GM12865 (cell line): ENCODE measurements at regions not wholly inside any gene's neighbourhood (a gene's known extent, or its start where the extent isn't known, plus 50 kb on each side); places are given as distances from the start of the nearest gene placed in this dataset.

Experiments used
- DNase-seq: peaks from one replicate; pipeline ENCODE4 v3.0.0; 2010; ENCODE audit warnings: low read depth
- H3K4me3 ChIP-seq: 2 replicates; pipeline ENCODE4 v1.5.1; 2011; ENCODE audit warnings: mild to moderate bottlenecking, low read depth, low read length, control low read depth
- TF ChIP-seq, protein P1 (sequence below): IDR thresholded peaks from 2 replicates; pipeline ENCODE4 v1.5.1; 2011; ENCODE audit warnings: low read length, control low read depth, low read depth, inconsistent platforms; ENCODE audit not compliant: insufficient read depth; ENCODE audit errors: missing control alignments

DNA sequence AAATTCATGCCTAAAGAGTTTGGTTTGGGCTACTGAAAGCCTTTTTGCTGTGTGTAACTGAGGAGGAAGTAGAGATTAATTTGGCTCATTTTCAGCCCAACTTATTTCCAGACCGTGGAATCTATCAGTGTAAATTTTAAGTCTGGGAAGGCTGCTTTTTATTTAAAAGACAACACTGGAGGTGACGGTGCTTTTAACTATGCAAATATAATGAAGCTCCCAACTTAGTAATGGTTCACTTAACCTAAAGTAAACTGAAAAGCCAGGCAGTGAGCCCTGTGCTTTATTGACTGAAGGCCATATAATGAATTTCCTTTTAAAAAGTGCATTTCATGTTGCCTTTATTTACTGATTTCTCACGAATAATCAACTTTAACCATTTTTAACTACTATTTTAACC lies 127.2 kb downstream of the NPY start:
- TF ChIP-seq, protein P1, sequence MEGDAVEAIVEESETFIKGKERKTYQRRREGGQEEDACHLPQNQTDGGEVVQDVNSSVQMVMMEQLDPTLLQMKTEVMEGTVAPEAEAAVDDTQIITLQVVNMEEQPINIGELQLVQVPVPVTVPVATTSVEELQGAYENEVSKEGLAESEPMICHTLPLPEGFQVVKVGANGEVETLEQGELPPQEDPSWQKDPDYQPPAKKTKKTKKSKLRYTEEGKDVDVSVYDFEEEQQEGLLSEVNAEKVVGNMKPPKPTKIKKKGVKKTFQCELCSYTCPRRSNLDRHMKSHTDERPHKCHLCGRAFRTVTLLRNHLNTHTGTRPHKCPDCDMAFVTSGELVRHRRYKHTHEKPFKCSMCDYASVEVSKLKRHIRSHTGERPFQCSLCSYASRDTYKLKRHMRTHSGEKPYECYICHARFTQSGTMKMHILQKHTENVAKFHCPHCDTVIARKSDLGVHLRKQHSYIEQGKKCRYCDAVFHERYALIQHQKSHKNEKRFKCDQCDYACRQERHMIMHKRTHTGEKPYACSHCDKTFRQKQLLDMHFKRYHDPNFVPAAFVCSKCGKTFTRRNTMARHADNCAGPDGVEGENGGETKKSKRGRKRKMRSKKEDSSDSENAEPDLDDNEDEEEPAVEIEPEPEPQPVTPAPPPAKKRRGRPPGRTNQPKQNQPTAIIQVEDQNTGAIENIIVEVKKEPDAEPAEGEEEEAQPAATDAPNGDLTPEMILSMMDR: no peak
- DNase-seq: no peak
- no peak overlapping the region for H3K4me3 ChIP-seq

DNA sequence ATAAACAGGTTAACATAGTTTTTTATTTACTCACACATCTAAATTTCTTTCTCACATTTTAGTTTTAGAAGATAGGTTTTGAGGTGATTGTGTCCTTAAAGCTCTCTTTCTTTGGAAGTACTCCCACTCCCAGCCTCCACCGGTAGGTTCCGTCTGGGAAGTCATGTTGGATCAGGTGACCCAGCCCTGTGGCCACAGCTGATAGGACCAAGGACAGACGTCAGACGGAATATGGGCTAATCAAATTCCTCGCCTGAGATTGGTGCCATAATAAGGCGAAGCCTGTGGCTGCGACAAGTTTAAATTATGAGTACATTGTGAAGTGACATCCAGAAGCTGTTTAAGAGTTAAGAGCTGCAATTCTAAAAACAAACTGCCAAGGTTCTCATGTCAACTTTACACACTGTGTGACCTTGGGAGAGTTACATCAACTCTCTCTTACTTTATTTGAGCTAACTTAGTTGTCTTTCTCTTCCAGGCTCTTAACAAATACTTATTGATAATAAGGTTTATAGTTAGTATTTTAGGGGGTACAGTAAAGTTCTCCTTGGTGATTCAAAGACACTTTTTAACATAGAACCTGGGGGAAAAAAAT lies 133.6 kb downstream of the NPY start:
- no peak overlapping the region for H3K4me3 ChIP-seq
- no peak for DNase-seq
- TF ChIP-seq, protein P1: no peak

DNA sequence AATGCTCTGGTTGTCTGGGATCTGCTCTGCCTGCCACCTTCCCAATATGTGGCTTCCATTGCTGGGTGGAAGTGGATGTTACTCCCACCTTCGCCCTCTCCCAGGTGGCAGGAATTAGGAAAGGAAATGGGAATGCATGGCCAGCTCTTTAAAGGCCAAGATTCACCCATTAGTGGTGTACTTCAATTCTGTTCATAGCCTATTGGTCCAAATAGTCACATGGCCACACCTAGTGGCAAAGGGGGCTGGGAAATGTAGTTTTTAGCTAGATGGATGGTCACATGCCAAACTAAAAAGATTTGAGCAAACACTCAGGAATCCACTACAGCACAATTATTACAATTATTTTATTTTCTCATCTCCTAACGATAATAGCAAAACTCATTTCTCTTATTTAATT lies 135.1 kb downstream of the NPY start:
- H3K4me3 ChIP-seq: no peak overlapping the region
- peak; percentile 22 for DNase-seq
- TF ChIP-seq, protein P1: no peak

DNA sequence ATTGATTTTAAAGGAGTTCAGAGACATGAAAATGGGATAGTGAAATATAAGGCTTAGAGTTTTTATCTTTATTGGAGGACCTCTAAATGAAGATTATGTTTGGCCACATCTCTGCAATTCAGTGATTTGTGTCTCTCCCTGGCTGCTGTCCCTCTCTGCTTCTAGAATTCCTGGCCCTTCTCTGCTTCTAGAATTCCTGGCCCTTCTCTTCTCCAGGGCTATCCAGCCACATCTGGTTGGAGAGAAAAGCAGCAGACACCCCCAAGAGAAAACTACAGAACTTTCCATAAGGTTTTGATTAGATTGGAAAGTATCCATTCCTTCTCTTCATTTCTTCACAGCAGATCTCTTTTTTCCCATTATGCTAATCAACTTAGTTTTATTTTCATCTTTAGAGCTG lies 135.5 kb downstream of the NPY start:
- H3K4me3 ChIP-seq: no peak overlapping the region
- TF ChIP-seq, protein P1: no peak
- DNase-seq: no peak

DNA sequence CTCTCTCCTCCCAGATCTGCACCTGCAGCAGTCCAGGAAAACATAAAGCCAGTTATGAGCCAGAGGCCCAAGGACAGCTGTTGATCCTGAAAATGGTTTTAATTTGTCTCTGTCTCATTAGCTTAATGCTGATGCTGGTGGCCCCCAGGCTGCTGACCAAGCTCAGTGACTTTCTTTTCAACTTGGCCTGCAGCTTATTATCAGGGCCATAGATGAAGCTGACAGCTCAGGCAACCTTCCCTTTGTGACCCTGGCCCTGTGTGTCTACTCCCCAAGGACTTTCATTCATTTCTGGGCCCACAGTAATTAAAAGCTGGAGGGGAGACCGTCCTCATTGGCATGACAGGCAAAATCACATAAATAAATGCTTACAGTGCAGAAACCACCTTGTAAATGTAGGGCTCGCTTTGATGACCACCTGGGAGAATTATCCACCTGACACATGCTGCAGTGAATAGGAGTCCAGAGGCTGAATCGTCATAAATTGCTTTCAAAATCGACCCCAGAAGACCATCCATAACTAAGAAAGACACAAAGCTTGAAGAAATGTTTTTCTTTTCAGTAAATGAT lies 138.5 kb downstream of the NPY start:
- DNase-seq: no peak
- TF ChIP-seq, protein P1: no peak

DNA sequence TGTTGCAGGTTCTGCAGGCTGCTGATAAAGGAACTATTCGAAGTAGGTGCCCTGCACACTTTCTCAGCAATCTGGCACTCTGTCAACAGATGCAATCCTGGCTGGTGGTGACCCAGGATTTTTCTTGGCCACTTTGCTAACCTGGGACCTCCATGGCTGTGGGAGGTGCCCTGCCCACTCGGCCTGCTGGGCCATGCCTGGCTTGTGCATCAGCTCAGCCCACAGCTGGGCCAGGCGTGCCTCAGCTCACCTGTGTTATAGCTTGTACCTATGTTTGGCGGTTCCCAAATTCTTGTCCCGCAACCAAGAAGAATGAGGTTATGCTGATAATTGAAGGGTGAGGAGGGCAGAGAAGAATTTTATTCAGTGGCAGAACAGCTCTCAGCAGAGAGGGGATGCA lies 141.7 kb downstream of the NPY start:
- no peak overlapping the region for H3K4me3 ChIP-seq
- TF ChIP-seq, protein P1: no peak
- DNase-seq: no peak

More for the DNA sequence above, 138.5 kb downstream of the NPY start:
- no peak overlapping the region for H3K4me3 ChIP-seq

DNA sequence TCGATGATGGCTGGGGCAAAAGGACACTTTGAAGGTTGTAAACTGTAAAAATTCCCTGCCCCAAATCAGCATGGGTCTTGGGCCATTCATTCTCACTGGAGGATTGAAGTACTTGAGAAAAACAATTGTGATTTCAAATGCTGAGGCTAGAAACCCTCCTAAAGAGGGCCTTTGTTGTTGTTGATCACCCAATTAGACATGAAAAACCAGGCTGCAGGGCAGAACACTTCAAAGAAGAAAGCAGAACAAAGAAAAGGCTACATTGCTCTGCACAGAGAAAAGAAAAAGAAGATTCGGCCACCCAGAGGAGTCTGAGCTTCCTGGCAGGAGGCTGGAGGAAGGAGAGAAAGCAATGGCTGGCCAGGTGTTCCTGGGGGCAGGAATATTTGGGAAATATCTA lies 143.1 kb downstream of the NPY start:
- no peak for DNase-seq
- TF ChIP-seq, protein P1: no peak
- H3K4me3 ChIP-seq: no peak overlapping the region
